ENCODE measurements at regions not wholly inside any gene's neighbourhood (a gene's known extent, or its start where the extent isn't known, plus 50 kb on each side); places are given as distances from the start of the nearest gene placed in this dataset.

DNA sequence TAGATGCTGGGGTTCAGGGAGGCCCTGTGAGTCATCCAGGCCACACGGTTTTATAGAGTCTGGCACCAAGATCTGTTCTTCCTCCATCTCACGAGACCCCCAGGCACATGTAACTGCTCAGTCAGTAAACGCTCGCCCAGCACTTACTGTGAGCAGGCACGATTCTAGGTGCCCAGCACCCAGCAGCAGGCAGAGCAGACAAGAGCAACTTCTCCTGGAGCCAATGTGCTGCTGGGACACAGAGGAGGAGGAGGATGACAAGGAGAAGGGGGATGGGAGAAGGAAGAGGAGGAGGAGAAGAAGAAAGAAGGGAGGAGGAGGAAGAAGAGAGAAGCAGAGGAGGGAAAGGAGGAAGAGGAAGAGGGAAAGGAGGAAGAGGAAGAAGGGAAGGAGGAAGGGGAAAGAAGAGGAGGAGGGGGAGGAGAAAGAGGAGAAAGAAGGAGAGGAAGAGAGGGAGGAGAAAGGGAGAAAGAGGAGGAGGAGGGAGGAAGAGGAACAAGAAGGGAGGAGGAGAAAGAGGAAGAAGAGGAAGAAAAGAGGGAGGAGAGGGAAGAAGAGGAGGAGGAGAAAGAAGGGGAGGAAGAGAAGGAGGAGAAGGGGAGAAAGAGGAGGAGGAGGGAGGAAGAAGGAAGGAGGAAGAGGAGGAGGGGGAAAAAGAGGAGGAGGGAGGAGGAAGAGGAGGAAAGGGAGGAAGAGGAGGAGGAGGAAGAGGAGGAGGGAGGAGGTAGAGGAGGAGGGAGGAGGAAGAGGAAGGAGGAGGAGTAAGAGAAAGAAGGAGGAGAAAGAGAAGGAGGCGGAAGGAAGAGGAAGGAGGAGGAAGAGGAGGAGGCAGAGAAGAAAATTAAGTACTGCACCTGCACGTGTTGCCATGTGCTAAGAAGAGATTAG lies 77.6 kb upstream of the RTL6 start:
- TF ChIP-seq POLR2A (IDR thresholded peaks at IDR 0.05; ENCODE audit: low read length) (no peak), GATA1 (IDR thresholded peaks at IDR 0.05; ENCODE audit: low read depth, low read length) (no peak)
